Transverse colon (tissue), 4 donors: ENCODE measurements at regions not wholly inside any gene's neighbourhood (a gene's known extent, or its start where the extent isn't known, plus 50 kb on each side); places are given as distances from the start of the nearest gene placed in this dataset.

Experiments
- EP300 ChIP-seq: sonication (generic); formaldehyde crosslinking; IDR thresholded peaks from one replicate; pipeline ENCODE4 v1.6.1; 2017; ENCODE audit warnings: antibody characterized with exemption, low read depth
- POLR2A ChIP-seq: fragments of 450-650 bp; IDR thresholded peaks from one replicate; pipeline ENCODE4 v1.6.1; 2016; ENCODE audit warnings: antibody characterized with exemption, mild to moderate bottlenecking, moderate library complexity
- POLR2AphosphoS5 ChIP-seq, 3 donors: sonication (generic); formaldehyde crosslinking; IDR thresholded peaks; one replicate each; pipeline ENCODE4 v1.6.1; 2016; ENCODE audit warnings: antibody characterized with exemption in 3 of 3
- TF ChIP-seq, protein P1 (sequence below), 5 experiments: fragments of 200-600 bp in 3 of 5; fragments of 450-650 bp in 2 of 5; sonication (generic) in 3 of 5; IDR thresholded peaks; 1 replicate in 2 of 5; 2 replicates in 3 of 5; pipeline ENCODE4 v1.5.1; 2016 to 2017; ENCODE audit warnings: antibody characterized with exemption in 5 of 5, inconsistent platforms in 3 of 5, mild to moderate bottlenecking in 2 of 5, moderate library complexity in 1 of 5

DNA sequence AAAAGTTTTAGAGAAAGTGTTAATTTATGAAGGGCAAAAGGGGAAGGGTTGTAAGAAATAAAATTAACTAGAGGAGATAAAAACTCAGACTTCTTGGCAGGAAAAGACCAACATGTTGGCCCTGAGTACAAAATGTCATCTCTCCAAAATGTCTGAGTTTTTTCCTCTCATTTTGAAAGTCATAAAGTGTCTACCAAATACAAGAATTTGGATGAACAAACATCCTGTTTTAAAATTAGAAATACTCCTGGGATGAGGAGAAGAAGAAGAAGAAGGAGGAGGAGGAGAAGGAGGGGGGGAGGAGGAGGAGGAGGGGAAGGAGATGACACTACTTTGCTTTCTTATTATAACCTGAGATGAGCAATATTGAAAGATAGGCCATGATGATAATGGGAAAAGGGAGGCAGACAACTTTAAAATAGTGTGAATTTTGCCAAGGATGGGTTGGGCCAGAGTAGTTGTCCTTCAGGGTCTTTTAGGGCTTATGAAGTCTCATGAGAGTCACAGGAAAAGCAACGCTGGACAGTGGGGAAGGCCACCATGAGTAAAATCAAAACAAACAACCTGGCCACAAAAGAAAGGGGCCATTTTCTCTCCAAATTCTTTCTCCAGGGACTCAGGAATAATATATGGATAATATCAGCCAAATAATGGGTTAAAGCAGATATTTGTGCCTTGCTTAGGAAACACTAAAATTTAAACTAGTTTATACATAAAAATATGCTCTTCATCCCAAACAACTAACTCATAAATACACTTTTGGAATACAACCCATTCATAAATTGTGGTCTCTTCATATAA, 632.9 kb downstream of the EPHA3 start:
- TF ChIP-seq, protein P1, sequence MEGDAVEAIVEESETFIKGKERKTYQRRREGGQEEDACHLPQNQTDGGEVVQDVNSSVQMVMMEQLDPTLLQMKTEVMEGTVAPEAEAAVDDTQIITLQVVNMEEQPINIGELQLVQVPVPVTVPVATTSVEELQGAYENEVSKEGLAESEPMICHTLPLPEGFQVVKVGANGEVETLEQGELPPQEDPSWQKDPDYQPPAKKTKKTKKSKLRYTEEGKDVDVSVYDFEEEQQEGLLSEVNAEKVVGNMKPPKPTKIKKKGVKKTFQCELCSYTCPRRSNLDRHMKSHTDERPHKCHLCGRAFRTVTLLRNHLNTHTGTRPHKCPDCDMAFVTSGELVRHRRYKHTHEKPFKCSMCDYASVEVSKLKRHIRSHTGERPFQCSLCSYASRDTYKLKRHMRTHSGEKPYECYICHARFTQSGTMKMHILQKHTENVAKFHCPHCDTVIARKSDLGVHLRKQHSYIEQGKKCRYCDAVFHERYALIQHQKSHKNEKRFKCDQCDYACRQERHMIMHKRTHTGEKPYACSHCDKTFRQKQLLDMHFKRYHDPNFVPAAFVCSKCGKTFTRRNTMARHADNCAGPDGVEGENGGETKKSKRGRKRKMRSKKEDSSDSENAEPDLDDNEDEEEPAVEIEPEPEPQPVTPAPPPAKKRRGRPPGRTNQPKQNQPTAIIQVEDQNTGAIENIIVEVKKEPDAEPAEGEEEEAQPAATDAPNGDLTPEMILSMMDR (IDR thresholded peaks at IDR 0.05) = no peak
- TF ChIP-seq EP300 = no peak
- no peak for TF ChIP-seq POLR2A
- TF ChIP-seq POLR2AphosphoS5 (IDR thresholded peaks at IDR 0.05) = no peak
